ENCODE measurements at regions not wholly inside any gene's neighbourhood (a gene's known extent, or its start where the extent isn't known, plus 50 kb on each side); places are given as distances from the start of the nearest gene placed in this dataset.

GRCh38 chr10:10499839-10500238 lies 517.8 kb upstream of the CELF2 start:
- 72% methylated on average over 2 of the region's 2 CpGs for WGBS
- H3K4me3 ChIP-seq (ENCODE audit: low read length in 2 of 2), result no peak overlapping the region
- DNase-seq (ENCODE audit: low read depth in 6 of 9, low spot score in 9 of 9), result no peak
- no peaks in the 10 kb centered on the region for H3K4me1 ChIP-seq (ENCODE audit: control insufficient read depth in 2 of 2, insufficient read depth in 2 of 2, low read length in 2 of 2)
- H3K36me3 ChIP-seq (ENCODE audit: control insufficient read depth in 2 of 2, insufficient read depth in 2 of 2, low read length in 1 of 2), result no peaks in the 10 kb centered on the region
- no peaks in the 10 kb centered on the region for H3K9me3 ChIP-seq (ENCODE audit: control insufficient read depth in 2 of 2, insufficient read depth in 1 of 2, low read length in 1 of 2)
- H3K27ac ChIP-seq (ENCODE audit: low read depth in 1 of 2, low read length in 1 of 2), result no peak overlapping the region
- no peaks in the 10 kb centered on the region for H3K27me3 ChIP-seq (ENCODE audit: control insufficient read depth in 2 of 2, insufficient read depth in 1 of 2, low read length in 1 of 2)

GRCh38 chr10:10500937-10501336 lies 516.7 kb upstream of the CELF2 start:
- no peaks in the 10 kb centered on the region for H3K36me3 ChIP-seq (ENCODE audit: control insufficient read depth in 2 of 2, insufficient read depth in 2 of 2, low read length in 1 of 2)
- DNase-seq (ENCODE audit: low read depth in 6 of 9, low spot score in 9 of 9), result no peak
- no peaks in the 10 kb centered on the region for H3K27me3 ChIP-seq (ENCODE audit: control insufficient read depth in 2 of 2, insufficient read depth in 1 of 2, low read length in 1 of 2)
- WGBS, result 96% methylated on average over 2 of the region's 2 CpGs
- H3K4me3 ChIP-seq (ENCODE audit: low read length in 2 of 2), result no peak overlapping the region
- H3K4me1 ChIP-seq (ENCODE audit: control insufficient read depth in 2 of 2, insufficient read depth in 2 of 2, low read length in 2 of 2), result no peaks in the 10 kb centered on the region
- no peak overlapping the region for H3K27ac ChIP-seq (ENCODE audit: low read depth in 1 of 2, low read length in 1 of 2)
- H3K9me3 ChIP-seq (ENCODE audit: control insufficient read depth in 2 of 2, insufficient read depth in 1 of 2, low read length in 1 of 2), result no peaks in the 10 kb centered on the region

GRCh38 chr10:10503772-10504171 lies 513.9 kb upstream of the CELF2 start:
- H3K4me3 ChIP-seq (ENCODE audit: low read length in 2 of 2), result no peak overlapping the region
- 92% methylated on average over 1 of the region's 1 CpG for WGBS
- no peaks in the 10 kb centered on the region for H3K36me3 ChIP-seq (ENCODE audit: control insufficient read depth in 2 of 2, insufficient read depth in 2 of 2, low read length in 1 of 2)
- H3K27ac ChIP-seq (ENCODE audit: low read depth in 1 of 2, low read length in 1 of 2), result no peak overlapping the region
- DNase-seq (ENCODE audit: low read depth in 6 of 9, low spot score in 9 of 9), result no peak
- H3K27me3 ChIP-seq (ENCODE audit: control insufficient read depth in 2 of 2, insufficient read depth in 1 of 2, low read length in 1 of 2), result no peaks in the 10 kb centered on the region
- H3K9me3 ChIP-seq (ENCODE audit: control insufficient read depth in 2 of 2, insufficient read depth in 1 of 2, low read length in 1 of 2), result no peaks in the 10 kb centered on the region
- no peaks in the 10 kb centered on the region for H3K4me1 ChIP-seq (ENCODE audit: control insufficient read depth in 2 of 2, insufficient read depth in 2 of 2, low read length in 2 of 2)

GRCh38 chr10:10508211-10508610 lies 509.5 kb upstream of the CELF2 start:
- H3K4me1 ChIP-seq (ENCODE audit: control insufficient read depth in 2 of 2, insufficient read depth in 2 of 2, low read length in 2 of 2), result no peaks in the 10 kb centered on the region
- WGBS, result 84% methylated on average over 3 of the region's 3 CpGs
- DNase-seq (ENCODE audit: low read depth in 6 of 9, low spot score in 9 of 9), result no peak
- H3K27ac ChIP-seq (ENCODE audit: low read depth in 1 of 2, low read length in 1 of 2), result no peak overlapping the region
- H3K27me3 ChIP-seq (ENCODE audit: control insufficient read depth in 2 of 2, insufficient read depth in 1 of 2, low read length in 1 of 2), result no peaks in the 10 kb centered on the region
- H3K36me3 ChIP-seq (ENCODE audit: control insufficient read depth in 2 of 2, insufficient read depth in 2 of 2, low read length in 1 of 2), result no peaks in the 10 kb centered on the region
- H3K9me3 ChIP-seq (ENCODE audit: control insufficient read depth in 2 of 2, insufficient read depth in 1 of 2, low read length in 1 of 2), result no peaks in the 10 kb centered on the region
- H3K4me3 ChIP-seq (ENCODE audit: low read length in 2 of 2), result no peak overlapping the region

- 97% methylated on average over 3 of the region's 3 CpGs for WGBS
- no peak overlapping the region for H3K27ac ChIP-seq (ENCODE audit: low read depth in 1 of 2, low read length in 1 of 2)
- no peak for DNase-seq (ENCODE audit: low read depth in 6 of 9, low spot score in 9 of 9)
- no peaks in the 10 kb centered on the region for H3K27me3 ChIP-seq (ENCODE audit: control insufficient read depth in 2 of 2, insufficient read depth in 1 of 2, low read length in 1 of 2)
- no peaks in the 10 kb centered on the region for H3K9me3 ChIP-seq (ENCODE audit: control insufficient read depth in 2 of 2, insufficient read depth in 1 of 2, low read length in 1 of 2)
- no peaks in the 10 kb centered on the region for H3K36me3 ChIP-seq (ENCODE audit: control insufficient read depth in 2 of 2, insufficient read depth in 2 of 2, low read length in 1 of 2)
- no peak overlapping the region for H3K4me3 ChIP-seq (ENCODE audit: low read length in 2 of 2)
- no peaks in the 10 kb centered on the region for H3K4me1 ChIP-seq (ENCODE audit: control insufficient read depth in 2 of 2, insufficient read depth in 2 of 2, low read length in 2 of 2)
These were observed 507.5 kb upstream of the CELF2 start for GRCh38 chr10:10510179-10510578.

- WGBS, result 88% methylated on average over 1 of the region's 1 CpG
- H3K9me3 ChIP-seq (ENCODE audit: control insufficient read depth in 2 of 2, insufficient read depth in 1 of 2, low read length in 1 of 2), result no peaks in the 10 kb centered on the region
- H3K4me3 ChIP-seq (ENCODE audit: low read length in 2 of 2), result no peak overlapping the region
- H3K27ac ChIP-seq (ENCODE audit: low read depth in 1 of 2, low read length in 1 of 2), result no peak overlapping the region
- H3K36me3 ChIP-seq (ENCODE audit: control insufficient read depth in 2 of 2, insufficient read depth in 2 of 2, low read length in 1 of 2), result no peaks in the 10 kb centered on the region
- H3K27me3 ChIP-seq (ENCODE audit: control insufficient read depth in 2 of 2, insufficient read depth in 1 of 2, low read length in 1 of 2), result no peaks in the 10 kb centered on the region
- DNase-seq (ENCODE audit: low read depth in 6 of 9, low spot score in 9 of 9), result no peak
- no peaks in the 10 kb centered on the region for H3K4me1 ChIP-seq (ENCODE audit: control insufficient read depth in 2 of 2, insufficient read depth in 2 of 2, low read length in 2 of 2)
These were observed 504.6 kb upstream of the CELF2 start for GRCh38 chr10:10513067-10513466.

GRCh38 chr10:10513898-10514297 lies 503.8 kb upstream of the CELF2 start:
- Histone ChIP-seq H3K27me3 (ENCODE audit: control insufficient read depth in 2 of 2, insufficient read depth in 1 of 2, low read length in 1 of 2) (no peaks in the 10 kb centered on the region), H3K9me3 (ENCODE audit: control insufficient read depth in 2 of 2, insufficient read depth in 1 of 2, low read length in 1 of 2) (no peaks in the 10 kb centered on the region), H3K4me3 (ENCODE audit: low read length in 2 of 2) (no peak overlapping the region), H3K36me3 (ENCODE audit: control insufficient read depth in 2 of 2, insufficient read depth in 2 of 2, low read length in 1 of 2) (no peaks in the 10 kb centered on the region), H3K4me1 (ENCODE audit: control insufficient read depth in 2 of 2, insufficient read depth in 2 of 2, low read length in 2 of 2) (no peaks in the 10 kb centered on the region), H3K27ac (ENCODE audit: low read depth in 1 of 2, low read length in 1 of 2) (no peak overlapping the region)
- no peak for DNase-seq (ENCODE audit: low read depth in 6 of 9, low spot score in 9 of 9)
- 97% methylated on average over 4 of the region's 4 CpGs for WGBS

- no peaks in the 10 kb centered on the region for H3K36me3 ChIP-seq (ENCODE audit: control insufficient read depth in 2 of 2, insufficient read depth in 2 of 2, low read length in 1 of 2)
- H3K4me1 ChIP-seq (ENCODE audit: control insufficient read depth in 2 of 2, insufficient read depth in 2 of 2, low read length in 2 of 2), result no peaks in the 10 kb centered on the region
- no peak for DNase-seq (ENCODE audit: low read depth in 6 of 9, low spot score in 9 of 9)
- no peaks in the 10 kb centered on the region for H3K9me3 ChIP-seq (ENCODE audit: control insufficient read depth in 2 of 2, insufficient read depth in 1 of 2, low read length in 1 of 2)
- H3K4me3 ChIP-seq (ENCODE audit: low read length in 2 of 2), result no peak overlapping the region
- H3K27me3 ChIP-seq (ENCODE audit: control insufficient read depth in 2 of 2, insufficient read depth in 1 of 2, low read length in 1 of 2), result no peaks in the 10 kb centered on the region
- no peak overlapping the region for H3K27ac ChIP-seq (ENCODE audit: low read depth in 1 of 2, low read length in 1 of 2)
- 99% methylated on average over 3 of the region's 3 CpGs for WGBS
These were observed 502.9 kb upstream of the CELF2 start for GRCh38 chr10:10514797-10515196.

- Histone ChIP-seq H3K27me3 (ENCODE audit: control insufficient read depth in 2 of 2, insufficient read depth in 1 of 2, low read length in 1 of 2) (no peaks in the 10 kb centered on the region), H3K4me3 (ENCODE audit: low read length in 2 of 2) (no peak overlapping the region), H3K36me3 (ENCODE audit: control insufficient read depth in 2 of 2, insufficient read depth in 2 of 2, low read length in 1 of 2) (no peaks in the 10 kb centered on the region), H3K27ac (ENCODE audit: low read depth in 1 of 2, low read length in 1 of 2) (no peak overlapping the region), H3K4me1 (ENCODE audit: control insufficient read depth in 2 of 2, insufficient read depth in 2 of 2, low read length in 2 of 2) (no peaks in the 10 kb centered on the region), H3K9me3 (ENCODE audit: control insufficient read depth in 2 of 2, insufficient read depth in 1 of 2, low read length in 1 of 2) (no peaks in the 10 kb centered on the region)
- no peak for DNase-seq (ENCODE audit: low read depth in 6 of 9, low spot score in 9 of 9)
- WGBS, result 89% methylated on average over 13 of the region's 13 CpGs
These were observed 502.0 kb upstream of the CELF2 start for GRCh38 chr10:10515479-10516204.
